ENCODE measurements at regions not wholly inside any gene's neighbourhood (a gene's known extent, or its start where the extent isn't known, plus 50 kb on each side); places are given as distances from the start of the nearest gene placed in this dataset.

GRCh38 chr12:29838768-29839167, 55.0 kb upstream of the TMTC1 start:
- TF ChIP-seq CTCF (IDR thresholded peaks at IDR 0.05) (no peak), POLR2AphosphoS5 (IDR thresholded peaks at IDR 0.05) (no peak)

All from sigmoid colon (tissue), 4 donors.